H4 (cell line): ENCODE measurements at regions not wholly inside any gene's neighbourhood (a gene's known extent, or its start where the extent isn't known, plus 50 kb on each side); places are given as distances from the start of the nearest gene placed in this dataset.

Source experiments
- DNase-seq: peaks from one replicate; pipeline ENCODE4 v3.0.0-alpha.2; 2015; ENCODE audit warnings: low spot score

GRCh38 chr9:119005162-119005561 lies 364.1 kb downstream of the BRINP1 start:
- DNase-seq: no peak

GRCh38 chr9:119009249-119009648 lies 360.0 kb downstream of the BRINP1 start:
- peak; percentile 71 for DNase-seq

GRCh38 chr9:119020284-119020683 lies 349.0 kb downstream of the BRINP1 start:
- no peak for DNase-seq

- DNase-seq: no peak
Measured at GRCh38 chr9:119020730-119021333, 348.4 kb downstream of the BRINP1 start.

GRCh38 chr9:119026120-119026519 lies 343.1 kb downstream of the BRINP1 start:
- DNase-seq: no peak

GRCh38 chr9:119027901-119028699 lies 341.1 kb downstream of the BRINP1 start:
- no peak for DNase-seq

- no peak for DNase-seq
Measured at GRCh38 chr9:119029886-119030285, 339.3 kb downstream of the BRINP1 start.

- no peak for DNase-seq
Measured at GRCh38 chr9:119033596-119033995, 335.6 kb downstream of the BRINP1 start.

- DNase-seq: no peak
Measured at GRCh38 chr9:119036969-119037368, 332.3 kb downstream of the BRINP1 start.

- no peak for DNase-seq
Measured at GRCh38 chr9:119043996-119044395, 325.2 kb downstream of the BRINP1 start.

GRCh38 chr9:119044806-119045205 lies 324.4 kb downstream of the BRINP1 start:
- no peak for DNase-seq

- DNase-seq: no peak
Measured at GRCh38 chr9:119047513-119048307, 321.5 kb downstream of the BRINP1 start.

GRCh38 chr9:119050281-119050680 lies 319.0 kb downstream of the BRINP1 start:
- no peak for DNase-seq

GRCh38 chr9:119052339-119053030 lies 316.8 kb downstream of the BRINP1 start:
- DNase-seq: no peak

GRCh38 chr9:119053070-119053469 lies 316.2 kb downstream of the BRINP1 start:
- no peak for DNase-seq

- no peak for DNase-seq
Measured at GRCh38 chr9:119060629-119061385, 308.4 kb downstream of the BRINP1 start.

- DNase-seq: no peak
Measured at GRCh38 chr9:119071636-119072035, 297.6 kb downstream of the BRINP1 start.

GRCh38 chr9:119074017-119074416 lies 295.2 kb downstream of the BRINP1 start:
- DNase-seq: no peak

- no peak for DNase-seq
Measured at GRCh38 chr9:119078015-119078414, 291.2 kb downstream of the BRINP1 start.

- no peak for DNase-seq
Measured at GRCh38 chr9:119083673-119084072, 285.6 kb downstream of the BRINP1 start.

- no peak for DNase-seq
Measured at GRCh38 chr9:119086590-119086989, 282.6 kb downstream of the BRINP1 start.
